GM21737 (cell line): ENCODE measurements at regions not wholly inside any gene's neighbourhood (a gene's known extent, or its start where the extent isn't known, plus 50 kb on each side); places are given as distances from the start of the nearest gene placed in this dataset.
"Not testable (repeated sequence)": the region's sequence is repeated elsewhere in the genome, so short reads cannot be mapped to it uniquely, and the experiment has no call there.

Experiments used
- ATAC-seq: cut with Tn5 transposase; IDR thresholded peaks from one replicate; pipeline ENCODE4 v1.9.1; 2021; ENCODE audit warnings: mild to moderate bottlenecking, moderate library complexity; ENCODE audit not compliant: unreplicated experiment

- no peak for ATAC-seq
Observed at GRCh38 chr7:98771519-98771918, 98.3 kb downstream of the TMEM130 start.

DNA sequence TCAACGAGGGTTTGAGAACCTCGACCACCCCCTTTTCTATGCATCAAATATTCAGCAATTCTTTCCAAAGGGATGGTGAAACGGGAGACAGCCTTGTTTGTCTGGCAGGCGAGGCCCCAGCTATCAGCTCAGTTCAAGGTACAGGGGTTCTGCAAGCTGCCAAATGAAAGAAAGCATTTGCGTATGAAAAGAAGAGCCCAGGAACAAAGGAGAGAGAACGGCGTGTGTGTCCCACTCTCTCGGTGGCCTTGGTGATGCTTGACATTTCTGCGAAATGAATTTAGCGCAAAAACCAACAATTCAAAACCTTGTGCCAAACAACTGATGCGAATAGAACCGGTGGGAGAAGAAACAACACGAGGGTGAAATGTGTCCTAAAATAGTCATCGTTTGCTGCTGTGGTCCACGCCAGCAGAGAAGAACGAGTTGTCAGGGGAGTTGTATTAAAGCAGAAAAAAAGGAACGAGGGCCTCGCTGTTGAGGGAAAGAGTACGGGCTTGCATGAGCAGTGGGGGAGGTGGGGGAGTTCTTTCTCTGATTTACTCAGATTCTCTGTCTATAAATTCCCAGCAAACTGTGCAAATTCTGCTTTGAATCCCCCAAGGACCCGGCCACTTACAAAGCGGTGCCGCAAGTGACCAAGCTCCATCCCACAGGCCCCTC lies 97.7 kb downstream of the TMEM130 start:
- ATAC-seq: no peak

GRCh38 chr7:98774884-98775283 lies 94.9 kb downstream of the TMEM130 start:
- no peak for ATAC-seq

GRCh38 chr7:98777051-98777450 lies 92.8 kb downstream of the TMEM130 start:
- ATAC-seq: no peak

- no peak for ATAC-seq
Observed at GRCh38 chr7:98778421-98778820, 91.4 kb downstream of the TMEM130 start.

DNA sequence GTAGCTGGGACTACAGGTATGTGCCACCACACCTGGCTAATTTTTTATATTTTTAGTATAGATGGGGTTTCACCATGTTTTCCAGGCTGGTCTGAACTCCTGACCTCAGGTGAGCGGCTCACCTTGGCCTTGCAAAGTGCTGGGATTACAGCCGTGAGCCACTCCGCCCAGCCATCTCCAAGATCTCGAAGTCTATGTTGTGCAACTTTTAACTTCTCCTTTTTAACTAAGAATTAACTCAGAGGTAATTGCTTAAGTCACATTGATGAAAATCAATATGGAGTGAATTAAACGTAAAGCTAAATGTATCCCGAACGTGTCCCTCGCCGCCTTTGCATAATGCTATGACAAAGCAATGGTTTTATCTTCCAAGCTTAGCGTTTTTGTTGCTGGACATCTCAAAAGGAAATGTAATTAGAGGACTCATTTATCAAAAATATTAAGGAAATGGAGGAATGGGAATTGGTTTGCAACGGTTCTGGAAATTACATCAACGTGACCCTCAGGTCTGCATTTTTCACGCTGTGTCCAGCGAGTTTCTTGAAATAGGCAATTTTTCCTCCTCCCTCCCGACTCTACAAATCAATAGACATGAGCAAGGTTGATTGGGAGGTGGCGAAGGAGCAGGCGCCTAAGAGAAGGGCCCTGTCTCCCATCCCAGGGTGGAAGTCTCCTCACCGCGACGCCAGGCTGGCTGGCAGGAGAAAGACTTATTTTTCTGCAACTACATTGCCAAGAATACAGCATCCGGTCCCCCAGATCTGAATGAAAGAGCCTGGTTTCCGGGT lies 89.8 kb downstream of the TMEM130 start:
- ATAC-seq: no peak

DNA sequence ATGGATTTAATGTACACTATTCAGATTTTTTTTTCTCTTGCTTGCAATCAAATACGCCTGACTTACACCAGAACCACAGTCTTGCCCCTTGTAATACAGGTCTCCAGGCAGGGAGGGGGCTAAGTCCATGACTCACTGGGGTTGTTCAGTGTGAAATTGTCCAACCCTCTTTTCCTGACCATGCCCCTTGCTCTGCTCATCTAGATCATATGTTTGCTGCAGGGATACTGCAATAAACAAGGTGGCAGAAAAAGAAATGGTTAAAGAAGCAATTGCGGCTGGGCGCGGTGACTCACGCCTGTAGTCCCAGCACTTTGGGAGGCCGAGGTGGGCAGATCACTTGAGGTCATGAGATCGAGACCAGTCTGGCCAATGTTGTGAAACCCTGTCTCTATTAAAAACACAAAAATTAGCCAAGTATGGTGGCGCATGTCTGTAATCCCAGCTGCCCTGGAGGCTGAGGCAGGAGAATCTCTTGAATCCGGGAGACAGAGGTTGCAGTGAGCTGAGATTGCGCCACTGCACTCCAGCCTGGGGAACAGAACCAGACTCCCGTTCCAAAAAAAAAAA lies 85.5 kb downstream of the TMEM130 start:
- no peak for ATAC-seq

DNA sequence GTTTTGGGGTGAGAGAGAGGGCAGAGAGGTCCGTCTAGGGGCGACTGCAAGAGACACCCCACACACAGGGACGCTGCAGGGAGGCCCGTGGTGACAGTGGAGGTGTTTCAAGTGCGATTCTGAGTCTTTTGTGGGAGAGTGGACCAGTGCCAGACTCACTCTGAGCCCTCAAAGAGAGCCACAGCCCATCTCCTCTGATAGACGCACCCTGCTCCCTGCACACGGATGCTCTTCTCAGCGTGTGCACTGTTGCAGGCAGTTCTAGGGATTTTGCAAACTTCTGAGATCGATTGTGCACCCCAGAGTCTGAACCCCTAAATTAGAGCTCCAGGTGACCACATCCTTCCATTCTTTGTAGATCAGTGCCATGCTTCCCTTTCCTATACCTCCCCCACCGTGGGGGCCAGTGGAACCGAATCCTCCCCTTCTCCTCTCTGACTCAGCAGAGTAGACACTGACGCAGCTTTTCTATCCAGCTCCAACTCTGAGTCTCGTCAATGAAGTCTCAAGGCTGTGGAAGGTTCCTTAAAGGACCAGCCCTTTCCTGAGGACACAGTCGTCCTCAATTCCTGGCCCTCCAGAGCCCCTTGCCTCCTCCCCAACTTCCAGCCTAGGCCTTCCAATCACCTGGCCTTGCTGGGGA lies 83.8 kb downstream of the TMEM130 start:
- no peak for ATAC-seq

DNA sequence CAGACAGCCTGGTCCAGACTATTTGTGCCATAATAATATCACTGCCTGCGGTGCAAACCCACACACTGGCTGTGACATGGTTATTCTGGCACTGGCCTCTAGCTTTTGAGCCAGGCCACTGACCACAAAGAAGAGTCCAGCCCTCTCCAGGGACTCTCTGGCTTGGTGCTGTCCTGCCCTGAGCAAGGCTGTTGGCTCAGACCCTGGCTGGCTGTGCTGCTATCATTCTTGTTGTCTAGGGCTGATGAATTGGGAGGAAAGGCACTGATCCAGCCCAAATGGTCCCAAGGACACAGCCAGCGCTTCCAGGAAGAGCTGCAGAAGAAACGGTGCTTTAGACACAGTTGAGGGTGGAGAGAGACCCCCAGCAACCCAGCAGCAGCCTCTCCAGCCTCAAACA lies 80.8 kb downstream of the TMEM130 start:
- no peak for ATAC-seq

DNA sequence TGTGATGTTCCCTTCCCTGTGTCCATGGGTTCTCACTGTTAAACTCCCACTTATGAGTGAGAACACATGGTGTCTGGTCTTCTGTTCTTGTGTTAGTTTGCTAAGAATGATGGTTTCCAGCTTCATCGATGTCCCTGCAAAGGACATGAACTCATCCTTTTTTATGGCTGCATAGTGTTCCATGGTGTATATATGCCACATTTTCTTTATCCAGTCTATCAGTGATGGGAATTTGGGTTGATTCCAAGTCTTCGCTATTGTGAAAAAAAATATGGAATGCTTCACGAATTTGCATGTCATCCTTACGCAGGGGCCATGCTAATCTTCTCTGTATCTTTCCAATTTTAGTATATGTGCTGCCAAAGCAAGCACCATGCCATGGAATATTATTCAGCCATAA lies 75.4 kb downstream of the TMEM130 start:
- ATAC-seq: not testable (repeated sequence)

- peak; percentile 84 for ATAC-seq
Observed at GRCh38 chr7:98795741-98796493, 73.9 kb downstream of the TMEM130 start.
